ENCODE measurements at regions not wholly inside any gene's neighbourhood (a gene's known extent, or its start where the extent isn't known, plus 50 kb on each side); places are given as distances from the start of the nearest gene placed in this dataset.

DNA sequence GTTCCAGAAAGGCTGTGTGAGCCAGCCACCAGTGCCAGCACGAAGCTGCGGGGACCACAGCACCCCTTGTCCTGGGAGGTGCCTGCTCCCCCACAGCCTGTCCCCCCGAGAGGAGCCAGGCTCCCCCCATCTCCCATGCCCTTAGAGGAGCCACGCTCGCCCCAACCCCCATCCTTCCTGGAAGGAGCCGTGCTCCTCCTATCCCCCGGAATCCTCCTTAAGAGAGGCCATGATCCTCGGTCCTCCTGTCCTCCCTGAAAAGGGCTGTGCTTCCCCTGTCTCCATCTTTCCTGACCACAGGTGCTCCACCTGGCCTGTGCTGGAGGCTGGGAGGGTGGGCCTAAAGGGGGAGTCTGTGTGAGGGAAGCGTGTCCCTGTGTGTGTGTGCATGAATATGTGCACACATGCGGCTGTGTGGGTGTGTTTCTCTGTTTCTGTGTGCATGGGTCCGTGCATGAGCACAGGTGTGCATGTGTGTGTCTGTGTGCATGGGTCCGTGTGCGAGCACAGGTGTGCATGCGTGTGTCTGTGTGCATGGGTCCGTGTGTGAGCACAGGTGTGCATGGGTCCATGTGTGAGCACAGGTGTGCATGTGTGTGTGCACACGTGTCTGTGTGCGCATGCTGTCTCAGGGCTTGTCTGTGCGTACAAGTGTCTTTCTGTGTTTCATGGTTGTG is 80.3 kb downstream of the RTP5 start:
- TF ChIP-seq, protein P1, sequence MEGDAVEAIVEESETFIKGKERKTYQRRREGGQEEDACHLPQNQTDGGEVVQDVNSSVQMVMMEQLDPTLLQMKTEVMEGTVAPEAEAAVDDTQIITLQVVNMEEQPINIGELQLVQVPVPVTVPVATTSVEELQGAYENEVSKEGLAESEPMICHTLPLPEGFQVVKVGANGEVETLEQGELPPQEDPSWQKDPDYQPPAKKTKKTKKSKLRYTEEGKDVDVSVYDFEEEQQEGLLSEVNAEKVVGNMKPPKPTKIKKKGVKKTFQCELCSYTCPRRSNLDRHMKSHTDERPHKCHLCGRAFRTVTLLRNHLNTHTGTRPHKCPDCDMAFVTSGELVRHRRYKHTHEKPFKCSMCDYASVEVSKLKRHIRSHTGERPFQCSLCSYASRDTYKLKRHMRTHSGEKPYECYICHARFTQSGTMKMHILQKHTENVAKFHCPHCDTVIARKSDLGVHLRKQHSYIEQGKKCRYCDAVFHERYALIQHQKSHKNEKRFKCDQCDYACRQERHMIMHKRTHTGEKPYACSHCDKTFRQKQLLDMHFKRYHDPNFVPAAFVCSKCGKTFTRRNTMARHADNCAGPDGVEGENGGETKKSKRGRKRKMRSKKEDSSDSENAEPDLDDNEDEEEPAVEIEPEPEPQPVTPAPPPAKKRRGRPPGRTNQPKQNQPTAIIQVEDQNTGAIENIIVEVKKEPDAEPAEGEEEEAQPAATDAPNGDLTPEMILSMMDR (conservative IDR thresholded peaks at IDR 0.05; ENCODE audit: low read length) = no peak
- no peak for TF ChIP-seq EZH2phosphoT487 (IDR thresholded peaks at IDR 0.05; ENCODE audit: borderline replicate concordance, low read depth, low read length)
- no peak overlapping the region for H3K4me3 ChIP-seq (ENCODE audit: low read depth, low read length, poor library complexity, severe bottlenecking)
- no peaks in the 10 kb centered on the region for H3K36me3 ChIP-seq (ENCODE audit: insufficient read depth, low read length)
- peaks cover 4% of the 10 kb centered on the region for H3K4me1 ChIP-seq (ENCODE audit: insufficient read depth, low read length, poor library complexity, severe bottlenecking)
- no peaks in the 10 kb centered on the region for H3K9me3 ChIP-seq (ENCODE audit: low read length)
- H2AFZ ChIP-seq (ENCODE audit: low read length) = no peak overlapping the region
- no peak overlapping the region for H3K4me2 ChIP-seq (ENCODE audit: low read length)
- intact Hi-C loops (cut with micrococcal nuclease; ENCODE audit: unreplicated experiment) = no loop called here
- BruUV-seq (replicated peaks) = no TSS peak
- ChIA-PET POLR2A (no interaction called here), CTCF (ENCODE audit: unreplicated experiment) (no interaction called here)
- H3K9me2 ChIP-seq (ENCODE audit: insufficient read depth, low read length) = no peaks in the 10 kb centered on the region
- H4K20me1 ChIP-seq (ENCODE audit: insufficient read depth, low read length) = no peaks in the 10 kb centered on the region
- no peak for DNase-seq (ENCODE audit: low spot score)
- no peaks in the 10 kb centered on the region for H3K79me2 ChIP-seq (ENCODE audit: insufficient read depth, low read depth, low read length)
- H3K27ac ChIP-seq (ENCODE audit: low read depth, low read length, poor library complexity, severe bottlenecking) = no peak overlapping the region

DNA sequence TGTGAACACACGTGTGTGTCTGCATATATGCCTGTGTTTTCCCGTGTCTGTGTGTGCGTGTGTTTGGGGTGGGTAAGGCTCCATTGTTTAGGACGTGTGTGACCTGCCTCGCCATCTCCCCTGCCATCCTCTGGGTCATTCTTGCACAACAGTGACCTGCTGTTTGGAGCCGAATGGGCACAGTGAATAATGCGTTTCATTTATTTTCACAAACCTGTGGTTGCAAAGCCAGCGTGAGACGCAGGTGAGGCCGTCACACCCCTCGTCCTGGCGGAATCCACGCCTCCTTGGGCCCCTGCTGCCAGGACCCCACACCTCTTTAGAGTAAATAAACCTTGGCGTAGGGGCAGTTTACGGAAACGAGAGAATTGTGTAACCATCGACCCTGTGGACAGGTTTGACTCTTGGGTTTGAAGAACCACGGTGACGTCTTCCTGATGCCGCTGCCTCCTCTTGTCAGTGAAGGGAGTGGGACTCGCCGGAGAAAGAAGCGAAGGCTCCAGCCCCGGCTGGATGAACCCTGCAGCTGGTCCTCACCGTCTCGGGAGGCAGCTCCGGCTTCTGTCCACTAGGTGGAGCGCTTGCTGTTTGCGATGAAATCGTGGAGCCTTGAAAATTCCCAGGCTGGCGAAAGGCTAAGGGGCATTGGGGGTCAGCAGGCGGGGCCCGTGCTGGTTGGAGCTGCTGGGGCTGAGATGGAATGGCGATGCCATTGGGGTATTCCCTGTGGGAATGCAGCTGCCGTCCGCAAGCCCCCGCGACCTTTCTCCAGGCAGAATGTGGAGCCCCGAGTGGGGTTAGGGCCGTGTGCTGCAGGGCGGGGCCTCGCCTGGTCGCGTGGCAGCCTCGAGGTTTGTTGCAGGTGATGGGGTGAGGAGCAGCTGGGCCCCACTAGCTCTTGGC is 81.1 kb downstream of the RTP5 start:
- TF ChIP-seq, protein P1 (conservative IDR thresholded peaks at IDR 0.05; ENCODE audit: low read length) = peak; percentile 92
- no peak for TF ChIP-seq EZH2phosphoT487 (IDR thresholded peaks at IDR 0.05; ENCODE audit: borderline replicate concordance, low read depth, low read length)
- Histone ChIP-seq H3K27ac (ENCODE audit: low read depth, low read length, poor library complexity, severe bottlenecking) (no peak overlapping the region), H3K9me3 (ENCODE audit: low read length) (no peaks in the 10 kb centered on the region), H3K9me2 (ENCODE audit: insufficient read depth, low read length) (no peaks in the 10 kb centered on the region), H3K36me3 (ENCODE audit: insufficient read depth, low read length) (no peaks in the 10 kb centered on the region), H3K4me1 (ENCODE audit: insufficient read depth, low read length, poor library complexity, severe bottlenecking) (peaks cover 4% of the 10 kb centered on the region), H2AFZ (ENCODE audit: low read length) (no peak overlapping the region), H4K20me1 (ENCODE audit: insufficient read depth, low read length) (no peaks in the 10 kb centered on the region), H3K79me2 (ENCODE audit: insufficient read depth, low read depth, low read length) (no peaks in the 10 kb centered on the region), H3K4me2 (ENCODE audit: low read length) (no peak overlapping the region), H3K4me3 (ENCODE audit: low read depth, low read length, poor library complexity, severe bottlenecking) (no peak overlapping the region)
- POLR2A ChIA-PET = no interaction called here
- intact Hi-C loops (cut with micrococcal nuclease; ENCODE audit: unreplicated experiment) = no loop called here
- CTCF ChIA-PET (ENCODE audit: unreplicated experiment) = no interaction called here
- DNase-seq (ENCODE audit: low spot score) = peak; percentile 61
- BruUV-seq (replicated peaks) = no TSS peak

DNA sequence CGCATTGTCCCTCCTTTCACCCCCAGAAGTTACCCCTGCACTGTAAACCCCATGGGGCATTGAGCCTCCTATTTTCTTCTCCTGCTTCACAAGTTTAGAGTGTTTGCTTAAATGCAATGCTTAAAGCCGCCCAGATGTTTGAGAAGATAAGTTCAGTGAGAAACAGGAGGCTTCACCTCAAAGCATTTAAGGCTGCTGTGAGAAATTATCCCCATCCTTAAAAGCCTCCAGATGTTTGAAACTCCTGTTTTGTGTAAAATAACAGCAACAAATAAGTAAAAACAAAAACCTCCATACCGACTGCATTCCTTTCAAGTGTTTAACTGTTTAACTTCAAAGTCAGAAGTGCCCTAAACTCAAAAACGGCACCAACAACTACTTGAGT is 81.8 kb downstream of the RTP5 start:
- no peak overlapping the region for H3K4me2 ChIP-seq (ENCODE audit: low read length)
- POLR2A ChIA-PET = no interaction called here

More for the DNA sequence above, 81.8 kb downstream of the RTP5 start:
- Histone ChIP-seq H3K4me3 (ENCODE audit: low read depth, low read length, poor library complexity, severe bottlenecking) (no peak overlapping the region), H3K36me3 (ENCODE audit: insufficient read depth, low read length) (no peaks in the 10 kb centered on the region), H3K9me2 (ENCODE audit: insufficient read depth, low read length) (no peaks in the 10 kb centered on the region), H3K27ac (ENCODE audit: low read depth, low read length, poor library complexity, severe bottlenecking) (no peak overlapping the region), H3K4me1 (ENCODE audit: insufficient read depth, low read length, poor library complexity, severe bottlenecking) (peaks cover 4% of the 10 kb centered on the region), H3K79me2 (ENCODE audit: insufficient read depth, low read depth, low read length) (no peaks in the 10 kb centered on the region), H2AFZ (ENCODE audit: low read length) (no peak overlapping the region), H4K20me1 (ENCODE audit: insufficient read depth, low read length) (no peaks in the 10 kb centered on the region), H3K9me3 (ENCODE audit: low read length) (no peaks in the 10 kb centered on the region)
- BruUV-seq (replicated peaks) = no TSS peak
- no peak for TF ChIP-seq EZH2phosphoT487 (IDR thresholded peaks at IDR 0.05; ENCODE audit: borderline replicate concordance, low read depth, low read length)
- TF ChIP-seq, protein P1 (conservative IDR thresholded peaks at IDR 0.05; ENCODE audit: low read length) = no peak
- CTCF ChIA-PET (ENCODE audit: unreplicated experiment) = no interaction called here
- DNase-seq (ENCODE audit: low spot score) = no peak
- intact Hi-C loops (cut with micrococcal nuclease; ENCODE audit: unreplicated experiment) = no loop called here
